GM21390 (cell line): ENCODE measurements at regions not wholly inside any gene's neighbourhood (a gene's known extent, or its start where the extent isn't known, plus 50 kb on each side); places are given as distances from the start of the nearest gene placed in this dataset.

Experiments
- ATAC-seq: cut with Tn5 transposase; IDR thresholded peaks from one replicate; pipeline ENCODE4 v1.9.1; 2021; ENCODE audit not compliant: unreplicated experiment

DNA sequence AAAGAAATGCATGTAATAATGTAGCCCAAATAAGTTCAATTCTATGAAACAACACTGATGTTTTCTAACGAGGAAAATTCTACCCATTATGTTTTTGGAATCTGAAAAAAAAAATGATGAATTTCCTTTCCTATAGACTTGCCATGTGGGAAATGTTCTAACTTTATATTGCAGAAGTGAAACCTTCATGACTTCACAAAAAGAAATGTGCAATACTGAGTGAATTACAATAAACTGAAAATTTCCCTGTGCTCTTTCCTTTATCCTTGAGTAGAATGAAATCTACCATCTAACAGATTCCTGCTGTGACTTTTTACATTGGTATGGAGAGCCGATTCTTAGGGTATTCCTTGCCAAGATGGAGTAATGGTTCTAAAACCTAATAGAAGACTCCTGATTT, 1622.5 kb downstream of the MAT2B start:
- no peak for ATAC-seq

DNA sequence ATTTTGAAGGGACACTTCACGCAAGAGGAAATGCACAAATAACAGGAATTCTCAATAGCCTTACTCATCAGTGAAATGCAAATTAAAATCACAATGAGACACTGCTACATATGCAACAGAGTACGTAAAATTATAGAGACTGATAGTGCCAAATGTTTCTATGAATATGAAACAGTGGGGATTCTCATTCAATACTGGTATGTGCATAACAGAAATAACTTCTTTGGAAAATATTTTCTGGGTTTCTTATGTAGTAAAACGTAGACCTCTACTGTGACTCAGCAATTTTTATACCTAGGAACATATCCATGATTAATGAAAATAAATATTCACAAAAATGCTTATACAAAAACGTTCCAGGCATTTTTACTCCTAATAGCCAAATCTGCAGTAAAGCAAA, 1625.2 kb downstream of the MAT2B start:
- no peak for ATAC-seq

DNA sequence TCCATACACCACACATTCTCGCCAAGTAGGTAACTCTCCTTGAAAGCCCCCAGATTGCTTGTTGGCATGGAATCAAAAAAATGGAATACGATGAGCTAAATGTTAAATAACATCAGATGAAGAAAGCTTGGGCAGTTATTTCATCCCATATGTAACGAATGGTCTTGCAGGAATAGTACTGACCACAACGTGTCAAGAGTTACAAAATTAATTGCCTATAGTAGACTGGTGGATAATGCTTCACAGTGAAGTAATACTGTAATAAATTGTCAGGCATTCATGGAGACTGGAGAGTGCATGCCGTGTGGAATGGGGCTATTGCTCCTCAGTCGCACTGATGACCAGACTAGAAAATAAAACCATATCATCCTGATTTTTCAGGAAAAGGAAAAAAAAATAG, 1628.7 kb downstream of the MAT2B start:
- ATAC-seq: no peak

DNA sequence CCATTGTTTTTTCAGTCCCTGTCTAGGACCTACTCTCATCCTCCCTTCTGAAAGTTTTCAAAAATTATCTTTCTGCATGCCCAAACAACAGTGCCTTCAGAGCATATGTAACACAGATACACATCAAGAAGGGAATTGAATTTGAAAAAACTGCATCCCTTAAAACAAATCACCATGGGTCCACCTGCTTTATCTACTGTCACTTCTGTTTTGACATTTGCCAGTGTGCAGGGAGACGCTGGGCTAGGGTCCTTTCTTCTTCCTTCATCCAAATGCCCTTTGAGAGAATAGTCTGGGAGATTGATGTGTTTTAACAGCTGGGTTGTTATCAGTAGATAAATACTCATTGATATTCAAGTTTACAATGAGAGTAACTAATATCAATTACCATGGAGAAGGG, 1630.1 kb downstream of the MAT2B start:
- ATAC-seq: no peak

DNA sequence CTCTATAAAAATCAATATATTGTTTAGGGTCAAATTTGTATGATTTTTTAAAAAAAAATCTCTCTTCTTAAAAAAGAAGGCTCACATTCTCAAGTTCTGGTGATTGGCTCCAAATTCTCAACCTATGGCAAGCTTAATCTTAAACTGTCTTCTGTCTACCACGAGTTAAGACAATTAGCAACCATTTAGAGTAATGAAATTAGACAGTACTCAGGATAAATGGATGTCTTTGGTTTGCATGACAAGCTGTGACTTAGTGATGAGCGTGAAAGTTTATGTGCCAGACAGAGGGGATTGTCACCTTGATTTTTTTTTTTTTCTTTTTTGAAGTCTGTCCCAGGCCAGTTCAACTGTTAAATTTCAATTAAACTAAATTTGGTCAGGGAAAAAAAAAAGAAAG, 1632.3 kb downstream of the MAT2B start:
- ATAC-seq: no peak

DNA sequence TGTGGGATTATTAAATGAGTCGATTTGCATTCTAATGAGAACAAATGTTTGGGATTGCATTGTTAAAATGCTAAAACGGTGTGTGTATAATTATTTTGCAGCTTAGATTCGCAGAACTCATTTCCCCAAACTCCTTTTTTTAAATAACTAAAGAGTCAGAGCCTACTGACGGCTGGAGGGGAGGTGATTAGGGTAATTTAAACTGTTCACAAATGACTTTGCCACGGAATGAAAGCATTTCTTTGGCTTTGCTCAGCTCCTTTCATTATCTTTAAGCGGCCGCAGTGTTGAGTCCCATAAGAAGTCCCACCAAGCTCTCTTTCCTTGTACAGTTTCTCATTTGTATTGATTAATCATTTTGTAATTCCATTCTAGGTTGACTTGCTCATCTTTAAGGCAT, 1632.8 kb downstream of the MAT2B start:
- no peak for ATAC-seq

DNA sequence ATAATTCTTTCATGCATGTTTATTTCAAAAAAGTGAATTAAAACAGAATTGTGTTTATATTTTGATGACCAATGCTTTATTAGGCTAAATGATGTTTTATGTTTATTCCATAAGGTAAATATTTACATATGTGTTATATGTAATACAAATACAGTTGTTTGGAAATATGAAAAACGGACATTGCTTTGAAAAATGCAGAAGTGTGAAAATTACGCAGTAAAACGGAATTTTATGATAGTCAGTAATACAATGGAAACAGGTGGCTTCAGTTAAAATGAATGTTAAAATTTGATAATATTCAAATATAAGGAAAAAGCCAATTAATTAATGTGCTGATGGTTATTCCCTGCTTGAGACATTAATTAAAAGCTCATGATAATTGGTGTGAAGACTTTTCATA, 1633.8 kb downstream of the MAT2B start:
- ATAC-seq: no peak

DNA sequence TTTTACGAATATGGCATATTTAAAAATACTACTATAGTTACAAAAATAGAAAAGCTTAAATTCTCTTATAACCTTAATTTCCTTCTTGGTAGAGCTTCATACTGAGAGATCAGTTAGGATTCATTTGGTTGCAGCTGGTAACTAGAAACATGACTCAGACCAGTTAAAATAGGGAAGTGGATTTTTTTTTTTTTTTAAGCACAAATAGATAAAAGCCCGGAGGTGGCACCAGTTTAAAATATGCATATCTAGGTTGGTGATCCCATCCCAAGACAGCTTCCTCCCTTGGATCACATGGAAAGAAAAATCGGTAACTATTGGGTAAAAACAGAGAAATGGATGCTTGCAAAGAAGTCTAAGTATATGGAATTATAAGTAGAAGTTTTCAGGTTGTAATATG, 1634.3 kb downstream of the MAT2B start:
- no peak for ATAC-seq

DNA sequence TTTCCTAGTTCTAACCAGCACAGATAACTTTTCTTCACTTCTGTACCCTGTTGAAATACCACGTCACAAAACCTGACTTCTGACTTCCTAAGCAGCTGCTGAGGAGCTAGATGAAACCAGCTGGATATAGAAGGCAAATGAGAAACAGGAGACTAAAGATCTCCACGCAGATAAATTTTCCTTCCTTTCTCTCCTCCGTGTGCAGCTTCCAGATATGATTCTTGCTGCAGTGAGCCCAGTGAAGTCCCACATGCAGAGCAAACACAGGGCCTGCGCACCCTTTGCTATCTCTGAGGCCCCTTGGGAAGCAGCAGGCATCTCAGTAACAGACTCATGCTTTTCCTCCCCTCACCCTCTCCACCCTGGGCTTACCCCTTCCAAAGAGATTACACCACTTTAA, 1638.3 kb downstream of the MAT2B start:
- no peak for ATAC-seq

DNA sequence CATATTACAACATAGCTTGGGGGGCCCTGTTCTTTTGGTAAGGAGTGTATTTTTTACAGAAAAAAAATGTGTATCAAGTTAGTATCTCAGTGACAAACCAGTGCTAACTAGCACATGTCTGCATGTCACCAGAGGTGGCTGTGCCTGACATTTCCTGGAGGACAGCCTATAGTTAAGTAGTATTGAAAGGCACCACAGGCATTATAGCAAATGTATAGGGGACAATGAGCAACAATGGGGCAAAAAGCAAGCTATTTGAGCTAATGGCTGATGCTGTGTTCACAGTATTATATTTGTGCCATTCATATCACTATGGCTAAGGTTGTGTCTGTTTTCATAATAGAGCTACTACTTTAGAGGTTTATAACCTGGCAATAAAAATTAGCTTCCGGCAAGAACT, 1644.0 kb downstream of the MAT2B start:
- no peak for ATAC-seq

DNA sequence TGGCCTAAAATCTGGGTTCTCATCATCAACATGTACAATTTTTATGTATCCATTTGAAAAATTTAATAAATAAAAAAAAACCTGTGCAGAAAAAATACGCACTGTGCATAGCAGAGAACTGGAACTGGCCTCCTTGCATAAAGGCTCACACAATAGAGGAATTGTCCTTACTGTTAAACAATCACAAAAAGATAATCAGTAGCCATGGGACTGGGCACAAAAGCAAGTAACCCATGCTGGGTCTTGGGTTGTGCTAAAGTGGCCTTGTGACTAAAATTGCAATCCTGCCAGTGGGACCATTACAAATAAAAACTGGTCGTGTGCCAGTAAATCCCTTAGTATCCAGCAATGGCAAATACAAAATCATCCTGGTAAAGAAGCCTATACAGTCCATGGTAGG, 1646.6 kb downstream of the MAT2B start:
- ATAC-seq: no peak

DNA sequence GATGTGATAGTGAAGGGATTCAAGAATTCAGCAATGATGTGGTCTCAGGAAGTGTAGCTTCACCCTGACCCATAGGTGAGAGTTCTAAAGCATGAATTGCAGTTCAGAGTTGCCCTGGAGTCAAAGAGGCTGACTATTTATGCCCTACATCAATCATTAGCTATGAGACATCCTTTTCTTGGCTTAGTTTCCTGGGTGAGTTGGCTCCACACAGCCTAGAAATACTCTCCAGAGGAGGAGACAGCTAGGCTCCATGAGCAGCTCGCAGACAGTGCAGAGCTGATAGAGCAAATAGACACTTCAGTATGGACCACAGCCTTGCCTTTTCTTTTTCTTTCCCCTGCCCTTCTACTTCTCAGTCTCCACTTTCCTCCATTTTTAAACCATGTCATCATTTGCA, 1651.8 kb downstream of the MAT2B start:
- ATAC-seq: no peak

DNA sequence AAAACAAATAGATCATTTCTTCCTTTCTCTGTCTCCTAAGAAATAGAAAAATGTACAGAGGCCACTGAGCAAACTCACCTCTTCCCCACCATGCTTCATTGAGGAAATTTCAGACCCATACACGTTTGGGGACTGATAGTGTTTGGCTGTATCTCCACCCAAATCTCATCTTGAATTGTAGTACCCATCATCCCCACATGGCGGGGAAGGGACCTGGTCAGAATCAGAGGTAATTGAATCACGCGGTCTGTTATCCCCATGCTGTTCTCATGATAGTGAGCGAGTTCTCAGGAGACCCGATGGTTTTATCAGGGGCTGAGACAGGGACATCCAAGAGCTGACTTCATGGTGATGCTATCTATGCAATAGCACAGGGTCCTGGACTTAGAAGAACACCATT, 1655.8 kb downstream of the MAT2B start:
- no peak for ATAC-seq

DNA sequence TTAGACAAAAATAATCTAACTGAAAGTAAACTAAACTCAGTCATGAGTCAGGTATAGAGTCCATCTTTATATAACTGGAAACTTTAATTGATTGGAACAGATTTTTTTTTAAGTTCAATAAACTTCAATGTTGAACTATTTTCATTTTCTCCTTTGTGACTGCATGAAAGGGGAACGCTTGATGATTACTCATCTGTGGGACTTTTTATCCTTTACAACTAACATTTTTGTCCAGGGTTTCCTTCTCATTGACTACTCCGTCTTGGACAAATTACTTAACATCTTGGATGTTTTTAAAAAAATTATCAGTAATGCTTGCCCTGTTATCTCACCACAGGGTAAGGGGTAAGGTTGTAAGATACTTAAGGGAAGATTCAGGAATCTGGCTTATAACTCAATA, 1658.4 kb downstream of the MAT2B start:
- ATAC-seq: no peak

DNA sequence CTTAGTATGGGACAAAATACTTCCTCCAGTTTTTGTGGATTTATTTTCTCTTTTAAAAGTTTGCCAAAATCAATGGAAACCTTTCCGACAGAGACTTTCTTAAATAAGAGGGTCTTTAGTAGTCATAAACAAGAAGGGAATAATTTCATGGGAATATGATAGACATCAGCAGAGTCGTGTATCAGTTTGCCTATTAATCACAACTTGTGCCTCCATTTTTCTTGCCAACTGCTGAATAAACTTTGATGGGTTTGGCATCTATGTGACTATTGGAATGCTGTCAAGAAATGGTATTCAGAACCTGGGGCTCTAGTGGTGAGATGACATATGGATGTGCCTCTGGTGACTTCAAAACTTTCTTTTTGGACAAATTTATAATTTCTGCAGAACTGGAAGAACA, 1668.2 kb downstream of the MAT2B start:
- ATAC-seq: no peak

DNA sequence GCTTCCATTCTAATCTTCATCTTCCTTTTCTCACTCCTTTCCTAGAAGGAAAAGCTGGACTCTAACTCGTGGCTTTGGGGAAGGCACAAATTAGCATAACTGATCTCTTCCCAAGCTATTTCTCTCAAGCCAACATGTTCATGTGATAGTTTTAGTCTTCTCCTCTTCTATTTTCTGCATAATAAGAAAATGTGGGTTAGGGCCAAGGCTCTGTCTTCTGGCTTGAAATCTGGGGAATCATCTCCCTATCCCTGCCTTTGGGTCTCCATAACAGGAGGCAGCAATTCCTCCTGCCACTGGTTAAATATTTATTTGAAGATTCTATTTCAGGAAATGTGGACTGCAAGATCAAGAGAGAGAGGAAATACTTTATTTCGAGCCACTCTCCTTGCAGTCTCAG, 1669.6 kb downstream of the MAT2B start:
- no peak for ATAC-seq

DNA sequence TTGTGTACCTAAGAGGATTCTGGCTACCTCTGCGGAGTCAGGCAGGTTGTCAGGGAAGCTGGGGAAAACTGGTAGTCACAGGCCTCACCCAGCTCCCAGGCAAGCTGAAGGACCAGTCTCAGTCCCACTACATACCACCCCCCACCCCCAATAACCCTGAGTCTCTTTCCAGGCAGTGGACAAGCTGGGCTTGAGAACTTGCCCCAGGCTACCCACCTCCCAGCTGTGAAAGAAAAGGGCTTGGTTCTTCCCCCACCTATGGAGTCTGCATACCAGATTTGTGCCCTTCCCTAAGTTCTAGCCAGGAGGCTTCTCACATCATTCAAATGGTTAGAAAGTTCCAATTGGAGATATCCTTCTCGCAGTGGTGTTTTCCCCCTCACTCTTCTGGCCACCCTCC, 1678.8 kb downstream of the MAT2B start:
- no peak for ATAC-seq

DNA sequence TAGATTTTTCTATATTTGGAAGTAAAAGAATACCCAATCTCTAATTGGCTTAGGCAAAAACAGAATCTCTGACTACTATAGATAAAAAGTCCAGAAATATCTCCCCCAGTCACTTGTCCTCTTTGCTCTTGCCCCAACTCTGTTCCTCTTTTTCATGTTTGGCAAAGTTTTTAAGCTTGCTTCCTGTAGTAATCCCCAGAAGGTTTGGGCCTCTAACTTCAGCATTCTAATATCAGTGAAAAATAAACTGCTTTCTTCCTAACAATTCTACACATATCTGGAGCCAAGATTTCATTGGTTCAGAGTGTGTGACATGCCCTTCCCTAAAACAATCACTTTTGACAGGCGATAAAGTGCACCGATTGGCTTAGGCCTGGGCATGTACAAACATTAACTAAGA, 1680.3 kb downstream of the MAT2B start:
- ATAC-seq: no peak

DNA sequence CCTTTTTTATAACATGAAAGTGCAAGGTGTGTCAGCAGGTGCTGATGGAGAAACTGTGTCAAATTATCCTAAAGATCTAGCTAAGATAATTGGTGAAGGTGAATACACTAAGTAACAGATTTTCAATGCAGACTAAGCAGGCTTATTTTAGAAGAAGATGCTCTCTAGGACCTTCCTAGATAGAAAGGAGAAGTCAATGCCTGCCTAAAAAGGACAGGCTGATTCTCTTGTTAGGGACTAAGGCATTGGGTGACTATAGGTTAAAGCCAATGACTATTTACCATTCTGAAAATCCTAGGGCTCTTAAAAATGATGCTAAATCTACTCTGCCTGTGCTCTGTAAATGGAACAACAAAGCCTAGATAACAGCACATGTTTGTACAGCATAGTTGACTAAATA, 1682.4 kb downstream of the MAT2B start:
- ATAC-seq: no peak

DNA sequence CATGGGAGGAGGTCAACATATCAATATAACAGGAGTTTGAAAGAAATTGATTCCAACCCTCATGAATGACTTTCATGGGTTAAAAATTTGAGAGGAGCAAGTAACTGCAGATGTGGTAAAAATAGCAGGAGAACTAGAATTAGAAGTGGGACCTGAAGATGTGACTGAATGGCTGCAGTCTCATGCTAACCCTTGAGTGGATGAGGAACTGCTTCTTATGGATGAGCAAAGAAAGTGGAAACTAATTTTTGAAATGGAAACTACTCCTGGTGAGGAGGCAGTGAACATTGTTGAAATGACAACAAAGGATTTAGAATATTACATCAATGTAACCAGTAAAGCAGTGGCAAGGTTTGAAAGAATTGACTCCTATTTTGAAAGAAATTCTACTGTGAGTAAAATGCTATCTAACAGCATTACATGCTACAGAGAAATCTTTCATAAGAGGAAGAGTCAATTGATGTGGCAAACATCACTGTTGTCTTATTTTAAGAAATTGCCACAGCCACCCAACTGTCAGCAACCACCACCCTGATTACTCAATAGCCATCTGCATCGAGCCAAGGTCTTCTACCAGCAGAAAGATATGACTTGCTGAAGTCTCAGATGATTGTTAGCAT, 1683.2 kb downstream of the MAT2B start:
- ATAC-seq: no peak

DNA sequence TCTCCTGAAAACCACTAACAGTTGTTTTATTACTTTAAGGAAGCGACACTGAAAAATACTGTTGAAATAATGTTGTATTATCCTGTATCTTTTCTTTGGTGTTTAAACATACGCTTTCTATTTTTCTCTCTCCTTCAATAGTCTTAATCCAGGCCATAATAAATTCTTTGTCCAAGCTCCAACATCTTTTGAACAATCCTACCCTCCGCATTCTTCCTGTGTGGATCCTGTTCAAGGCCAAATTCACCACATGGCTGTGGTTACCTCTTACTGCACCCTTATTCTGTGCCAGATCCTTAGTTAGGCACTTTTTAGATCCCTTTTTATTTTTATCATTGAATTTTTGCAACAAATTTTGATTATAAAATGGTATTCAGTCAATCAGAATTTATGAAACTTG, 1691.5 kb downstream of the MAT2B start:
- no peak for ATAC-seq

DNA sequence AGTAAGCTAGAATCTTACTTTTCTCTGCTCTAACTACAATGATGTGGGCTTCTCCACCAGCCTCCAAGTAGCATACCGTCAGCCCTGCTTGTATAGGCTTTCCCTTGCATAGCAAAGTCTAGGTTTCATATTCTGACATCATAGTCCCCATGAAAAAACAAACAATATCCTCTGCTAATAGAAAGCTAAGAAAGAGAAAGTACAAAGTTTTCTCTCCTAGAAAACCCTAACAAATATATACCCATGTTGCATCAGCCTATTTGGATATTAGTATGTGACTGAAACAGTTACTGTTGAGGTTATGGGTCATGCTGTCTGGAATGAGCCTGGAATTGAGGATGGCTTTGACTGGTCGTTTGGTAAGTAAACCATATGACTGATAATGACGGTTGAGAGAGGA, 1696.0 kb downstream of the MAT2B start:
- ATAC-seq: no peak

DNA sequence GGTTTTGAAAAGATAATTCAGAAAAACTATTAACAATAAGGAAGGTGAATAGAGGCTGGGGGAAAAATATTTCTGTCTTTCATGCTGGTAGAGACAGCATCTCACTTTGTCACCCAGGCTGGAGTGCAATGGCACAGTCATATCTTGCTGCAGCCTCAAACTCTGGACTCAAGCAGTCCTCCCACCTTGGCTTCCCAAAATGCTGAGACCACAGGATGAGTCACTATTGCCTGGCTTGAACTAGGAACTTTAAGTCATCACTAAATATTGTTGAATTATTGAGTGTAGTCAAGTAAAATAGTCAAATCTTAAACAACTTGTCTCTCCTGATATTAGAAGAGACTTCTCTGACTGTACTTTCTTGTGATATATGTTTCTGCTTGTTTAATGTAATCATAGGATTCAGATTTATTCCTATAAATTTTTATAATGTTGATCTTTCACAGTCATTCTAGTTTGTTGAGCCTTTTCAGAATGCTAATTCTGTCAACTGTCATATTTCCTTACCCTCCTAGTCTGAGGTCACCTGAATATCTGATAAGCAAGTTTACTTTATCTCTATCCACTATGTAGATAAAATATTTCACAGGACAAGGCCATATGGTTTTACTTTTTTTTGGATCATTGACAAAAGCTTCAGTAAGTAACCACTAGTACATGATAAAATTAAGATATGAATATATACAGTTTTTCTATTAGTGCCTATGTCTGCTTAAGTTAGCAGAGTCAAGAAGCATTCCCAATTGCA, 1696.5 kb downstream of the MAT2B start:
- no peak for ATAC-seq
